ENCODE measurements at regions not wholly inside any gene's neighbourhood (a gene's known extent, or its start where the extent isn't known, plus 50 kb on each side); places are given as distances from the start of the nearest gene placed in this dataset.

DNA sequence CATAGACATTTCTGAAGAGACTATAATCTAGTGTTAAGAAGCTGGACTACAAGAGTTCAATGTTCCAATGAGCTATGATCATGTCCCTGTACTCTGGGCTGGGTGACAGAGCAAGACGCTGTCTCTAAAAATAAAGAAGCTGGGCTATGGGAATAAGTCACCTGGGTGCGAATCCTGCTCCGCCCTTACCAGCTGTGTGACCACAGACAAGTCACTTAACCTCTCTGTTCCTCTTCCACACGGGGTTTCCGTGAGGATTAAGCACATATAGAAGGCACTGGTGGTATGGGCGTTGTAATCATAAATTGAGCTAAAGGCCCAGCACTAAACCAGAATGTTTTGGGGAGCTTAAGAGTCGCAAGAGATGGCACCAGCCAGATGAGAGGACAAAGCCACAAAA, 178.5 kb downstream of the HAUS1 start:
- 93% methylated on average over 7 of the region's 7 CpGs for WGBS
- DNase-seq (ENCODE audit: low spot score), result no peak
- TF ChIP-seq EGR1 (IDR thresholded peaks at IDR 0.05; ENCODE audit: low read depth in 2 of 2), result no peak
- TF ChIP-seq, protein P1, sequence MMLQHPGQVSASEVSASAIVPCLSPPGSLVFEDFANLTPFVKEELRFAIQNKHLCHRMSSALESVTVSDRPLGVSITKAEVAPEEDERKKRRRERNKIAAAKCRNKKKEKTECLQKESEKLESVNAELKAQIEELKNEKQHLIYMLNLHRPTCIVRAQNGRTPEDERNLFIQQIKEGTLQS (IDR thresholded peaks at IDR 0.05), result no peak
- no peak for TF ChIP-seq RXRA (IDR thresholded peaks at IDR 0.05)
- TF ChIP-seq HNF4G (IDR thresholded peaks at IDR 0.05), result no peak
- no peak for TF ChIP-seq CTCF (IDR thresholded peaks at IDR 0.05; ENCODE audit: low read depth, low read length, missing input control)
- no peak for TF ChIP-seq TAF1 (conservative IDR thresholded peaks at IDR 0.05)
- no peak for TF ChIP-seq FOXA1 (IDR thresholded peaks at IDR 0.05)
- no peak for TF ChIP-seq HNF4A (conservative IDR thresholded peaks at IDR 0.05)
- TF ChIP-seq FOXA2 (IDR thresholded peaks at IDR 0.05), result no peak
- TF ChIP-seq, protein P2, sequence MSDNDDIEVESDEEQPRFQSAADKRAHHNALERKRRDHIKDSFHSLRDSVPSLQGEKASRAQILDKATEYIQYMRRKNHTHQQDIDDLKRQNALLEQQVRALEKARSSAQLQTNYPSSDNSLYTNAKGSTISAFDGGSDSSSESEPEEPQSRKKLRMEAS (IDR thresholded peaks at IDR 0.05), result no peak
- TF ChIP-seq GABPA (IDR thresholded peaks at IDR 0.05 in 1 of 2, conservative IDR thresholded peaks at IDR 0.05 in 1 of 2), result no peak
- no peak for TF ChIP-seq NR2F2 (IDR thresholded peaks at IDR 0.05)
- H3K9ac ChIP-seq (ENCODE audit: low read depth in 1 of 2, low read length in 2 of 2), result no peak overlapping the region
- H3K27me3 ChIP-seq (ENCODE audit: control insufficient read depth in 4 of 4, insufficient read depth in 4 of 4, low read length in 3 of 4), result no peaks in the 10 kb centered on the region
- no peak overlapping the region for H3K4me3 ChIP-seq (ENCODE audit: low read depth in 1 of 3, low read length in 3 of 3)
- H3K27ac ChIP-seq (ENCODE audit: low read depth in 1 of 2, low read length in 2 of 2), result no peak overlapping the region
- peaks cover 0 to 6% (median 4%) of the 10 kb centered on the region in 4 donors for H3K4me1 ChIP-seq (ENCODE audit: control insufficient read depth in 4 of 4, insufficient read depth in 4 of 4, low read length in 3 of 4)
- H3K9me3 ChIP-seq (ENCODE audit: control insufficient read depth in 4 of 4, low read length in 3 of 4), result no peaks in the 10 kb centered on the region
- no peaks in the 10 kb centered on the region for H3K36me3 ChIP-seq (ENCODE audit: control insufficient read depth in 4 of 4, insufficient read depth in 3 of 4, low read depth in 1 of 4, low read length in 3 of 4)

DNA sequence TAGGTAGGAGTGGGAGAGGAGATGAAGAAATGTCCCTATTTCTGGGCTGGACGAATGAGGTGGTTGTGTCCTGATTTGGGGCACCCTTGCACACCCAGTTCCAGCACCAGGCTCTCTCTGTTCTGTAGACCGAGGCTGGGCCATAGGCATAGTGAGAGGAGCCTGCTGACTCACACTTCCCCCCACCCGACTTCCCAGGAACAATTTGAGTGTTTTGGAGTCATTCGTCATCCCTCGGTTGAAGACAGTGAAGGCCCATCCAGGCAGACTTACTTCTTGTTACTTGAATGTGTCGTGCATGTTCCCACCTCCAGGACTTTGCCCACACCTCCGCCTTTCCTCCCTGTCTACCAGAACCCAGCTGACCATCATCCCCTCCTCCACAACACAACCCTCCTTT, 179.1 kb downstream of the HAUS1 start:
- Histone ChIP-seq H3K4me1 (ENCODE audit: control insufficient read depth in 4 of 4, insufficient read depth in 4 of 4, low read length in 3 of 4) (peaks cover 0 to 6% (median 4%) of the 10 kb centered on the region in 4 donors), H3K9ac (ENCODE audit: low read depth in 1 of 2, low read length in 2 of 2) (no peak overlapping the region), H3K27me3 (ENCODE audit: control insufficient read depth in 4 of 4, insufficient read depth in 4 of 4, low read length in 3 of 4) (no peaks in the 10 kb centered on the region), H3K4me3 (ENCODE audit: low read depth in 1 of 3, low read length in 3 of 3) (no peak overlapping the region), H3K9me3 (ENCODE audit: control insufficient read depth in 4 of 4, low read length in 3 of 4) (no peaks in the 10 kb centered on the region), H3K36me3 (ENCODE audit: control insufficient read depth in 4 of 4, insufficient read depth in 3 of 4, low read depth in 1 of 4, low read length in 3 of 4) (no peaks in the 10 kb centered on the region), H3K27ac (ENCODE audit: low read depth in 1 of 2, low read length in 2 of 2) (no peak overlapping the region)
- DNase-seq (ENCODE audit: low spot score), result no peak
- 84% methylated on average over 7 of the region's 7 CpGs for WGBS
- TF ChIP-seq RXRA (IDR thresholded peaks at IDR 0.05) (no peak), RAD21 (IDR thresholded peaks at IDR 0.05) (no peak), NR2F2 (IDR thresholded peaks at IDR 0.05) (no peak), HNF4G (IDR thresholded peaks at IDR 0.05) (no peak), SP1 (IDR thresholded peaks at IDR 0.05) (no peak), YY1 (IDR thresholded peaks at IDR 0.05) (no peak), CTCF (IDR thresholded peaks at IDR 0.05; ENCODE audit: low read depth, low read length, missing input control) (no peak), EGR1 (IDR thresholded peaks at IDR 0.05; ENCODE audit: low read depth in 2 of 2) (no peak), GABPA (IDR thresholded peaks at IDR 0.05 in 1 of 2, conservative IDR thresholded peaks at IDR 0.05 in 1 of 2) (no peak), FOXA2 (IDR thresholded peaks at IDR 0.05) (no peak), TAF1 (conservative IDR thresholded peaks at IDR 0.05) (no peak), FOXA1 (IDR thresholded peaks at IDR 0.05) (no peak), JUND (IDR thresholded peaks at IDR 0.05) (no peak), HNF4A (conservative IDR thresholded peaks at IDR 0.05) (no peak)
- TF ChIP-seq, protein P3, sequence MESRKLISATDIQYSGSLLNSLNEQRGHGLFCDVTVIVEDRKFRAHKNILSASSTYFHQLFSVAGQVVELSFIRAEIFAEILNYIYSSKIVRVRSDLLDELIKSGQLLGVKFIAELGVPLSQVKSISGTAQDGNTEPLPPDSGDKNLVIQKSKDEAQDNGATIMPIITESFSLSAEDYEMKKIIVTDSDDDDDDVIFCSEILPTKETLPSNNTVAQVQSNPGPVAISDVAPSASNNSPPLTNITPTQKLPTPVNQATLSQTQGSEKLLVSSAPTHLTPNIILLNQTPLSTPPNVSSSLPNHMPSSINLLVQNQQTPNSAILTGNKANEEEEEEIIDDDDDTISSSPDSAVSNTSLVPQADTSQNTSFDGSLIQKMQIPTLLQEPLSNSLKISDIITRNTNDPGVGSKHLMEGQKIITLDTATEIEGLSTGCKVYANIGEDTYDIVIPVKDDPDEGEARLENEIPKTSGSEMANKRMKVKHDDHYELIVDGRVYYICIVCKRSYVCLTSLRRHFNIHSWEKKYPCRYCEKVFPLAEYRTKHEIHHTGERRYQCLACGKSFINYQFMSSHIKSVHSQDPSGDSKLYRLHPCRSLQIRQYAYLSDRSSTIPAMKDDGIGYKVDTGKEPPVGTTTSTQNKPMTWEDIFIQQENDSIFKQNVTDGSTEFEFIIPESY (IDR thresholded peaks at IDR 0.05), result no peak
- TF ChIP-seq, protein P4, sequence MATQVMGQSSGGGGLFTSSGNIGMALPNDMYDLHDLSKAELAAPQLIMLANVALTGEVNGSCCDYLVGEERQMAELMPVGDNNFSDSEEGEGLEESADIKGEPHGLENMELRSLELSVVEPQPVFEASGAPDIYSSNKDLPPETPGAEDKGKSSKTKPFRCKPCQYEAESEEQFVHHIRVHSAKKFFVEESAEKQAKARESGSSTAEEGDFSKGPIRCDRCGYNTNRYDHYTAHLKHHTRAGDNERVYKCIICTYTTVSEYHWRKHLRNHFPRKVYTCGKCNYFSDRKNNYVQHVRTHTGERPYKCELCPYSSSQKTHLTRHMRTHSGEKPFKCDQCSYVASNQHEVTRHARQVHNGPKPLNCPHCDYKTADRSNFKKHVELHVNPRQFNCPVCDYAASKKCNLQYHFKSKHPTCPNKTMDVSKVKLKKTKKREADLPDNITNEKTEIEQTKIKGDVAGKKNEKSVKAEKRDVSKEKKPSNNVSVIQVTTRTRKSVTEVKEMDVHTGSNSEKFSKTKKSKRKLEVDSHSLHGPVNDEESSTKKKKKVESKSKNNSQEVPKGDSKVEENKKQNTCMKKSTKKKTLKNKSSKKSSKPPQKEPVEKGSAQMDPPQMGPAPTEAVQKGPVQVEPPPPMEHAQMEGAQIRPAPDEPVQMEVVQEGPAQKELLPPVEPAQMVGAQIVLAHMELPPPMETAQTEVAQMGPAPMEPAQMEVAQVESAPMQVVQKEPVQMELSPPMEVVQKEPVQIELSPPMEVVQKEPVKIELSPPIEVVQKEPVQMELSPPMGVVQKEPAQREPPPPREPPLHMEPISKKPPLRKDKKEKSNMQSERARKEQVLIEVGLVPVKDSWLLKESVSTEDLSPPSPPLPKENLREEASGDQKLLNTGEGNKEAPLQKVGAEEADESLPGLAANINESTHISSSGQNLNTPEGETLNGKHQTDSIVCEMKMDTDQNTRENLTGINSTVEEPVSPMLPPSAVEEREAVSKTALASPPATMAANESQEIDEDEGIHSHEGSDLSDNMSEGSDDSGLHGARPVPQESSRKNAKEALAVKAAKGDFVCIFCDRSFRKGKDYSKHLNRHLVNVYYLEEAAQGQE (IDR thresholded peaks at IDR 0.05), result no peak
- TF ChIP-seq, protein P1 (IDR thresholded peaks at IDR 0.05), result no peak
- TF ChIP-seq, protein P2 (IDR thresholded peaks at IDR 0.05), result no peak

Data from liver (tissue), 8 donors.